ENCODE measurements at regions not wholly inside any gene's neighbourhood (a gene's known extent, or its start where the extent isn't known, plus 50 kb on each side); places are given as distances from the start of the nearest gene placed in this dataset.

DNA sequence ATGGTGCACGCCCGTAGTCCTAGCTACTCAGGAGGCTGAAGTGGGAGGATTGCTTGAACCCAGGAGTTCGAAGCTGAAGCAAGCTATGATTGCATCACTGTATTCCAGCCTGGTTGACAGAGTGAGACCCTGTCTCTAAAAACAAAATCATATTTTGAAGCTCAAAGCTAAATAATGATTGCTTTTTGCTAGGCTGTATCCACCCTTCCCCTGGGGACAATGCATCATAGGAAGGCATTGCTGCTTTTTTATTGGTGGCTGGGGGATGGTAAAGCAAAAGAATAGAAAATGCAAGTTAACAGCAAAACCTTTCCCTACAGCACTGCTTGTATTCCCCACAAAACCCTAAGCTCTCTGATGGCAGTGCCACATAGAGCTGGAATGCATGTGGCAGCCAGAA lies 107.5 kb upstream of the WAC start:
- WGBS (ENCODE audit: low lambda C conversion rate), result 33% methylated on average over 3 of the region's 3 CpGs
- in situ Hi-C loops (cut with HindIII; ENCODE audit: extremely low pct_ligation_motif_present, low pct_unique_long_range_greater_than_20kb) (no loop called here), intact Hi-C loops (cut with micrococcal nuclease; ENCODE audit: unreplicated experiment) (no loop called here)
- ATAC-seq (no peak), DNase-seq (ENCODE audit: low spot score) (no peak), FAIRE-seq (no peak)
- Histone ChIP-seq H3K27me3 (ENCODE audit: control insufficient read depth in 1 of 2, insufficient read depth in 2 of 2, low read length in 2 of 2) (no peaks in the 10 kb centered on the region), H3K4me3 (replicated peaks in 1 of 3; ENCODE audit: insufficient read depth in 1 of 3, low read depth in 2 of 3, low read length in 3 of 3) (no peak overlapping the region), H2AFZ (ENCODE audit: low read length) (no peak overlapping the region), H3K4me1 (ENCODE audit: insufficient read depth, low read length) (peaks cover 11% of the 10 kb centered on the region), H4K20me1 (ENCODE audit: insufficient read depth, low read length) (no peaks in the 10 kb centered on the region), H3K4me2 (ENCODE audit: low read depth, low read length) (no peak overlapping the region), H3K79me2 (ENCODE audit: insufficient read depth, low read length) (no peaks in the 10 kb centered on the region), H3K36me3 (replicated peaks in 1 of 2; ENCODE audit: control insufficient read depth in 1 of 2, insufficient read depth in 2 of 2, low read length in 2 of 2) (no peaks in the 10 kb centered on the region), H3K27ac (ENCODE audit: extremely low read length, insufficient read depth, low read length) (no peak overlapping the region), H3K9me3 (ENCODE audit: low read length) (no peaks in the 10 kb centered on the region), H3K9ac (ENCODE audit: insufficient read depth, low read depth, low read length) (no peak overlapping the region)
- CTCF ChIA-PET (ENCODE audit: low intra/inter-chr PET ratio, low total read pairs), result no interaction called here
- BruUV-seq (replicated peaks), result no TSS peak
- POLR2A ChIA-PET, result no interaction called here
- no peak for TF ChIP-seq ZNF501 (CRISPR knock-in tag; IDR thresholded peaks at IDR 0.05)
- no peak for TF ChIP-seq ZNF781 (CRISPR knock-in tag; IDR thresholded peaks at IDR 0.05; ENCODE audit: borderline replicate concordance, not compliant biosample characterization)
- TF ChIP-seq TAF1 (CRISPR knock-in tag; IDR thresholded peaks at IDR 0.05), result no peak
- no peak for TF ChIP-seq AHDC1 (CRISPR knock-in tag; IDR thresholded peaks at IDR 0.05; ENCODE audit: borderline replicate concordance)
- no peak for TF ChIP-seq NFYB (CRISPR knock-in tag; IDR thresholded peaks at IDR 0.05)
- no peak for TF ChIP-seq ZXDC (CRISPR knock-in tag; IDR thresholded peaks at IDR 0.05)
- no peak for TF ChIP-seq ZNF367 (CRISPR knock-in tag; IDR thresholded peaks at IDR 0.05; ENCODE audit: borderline replicate concordance)
- TF ChIP-seq, protein P1, sequence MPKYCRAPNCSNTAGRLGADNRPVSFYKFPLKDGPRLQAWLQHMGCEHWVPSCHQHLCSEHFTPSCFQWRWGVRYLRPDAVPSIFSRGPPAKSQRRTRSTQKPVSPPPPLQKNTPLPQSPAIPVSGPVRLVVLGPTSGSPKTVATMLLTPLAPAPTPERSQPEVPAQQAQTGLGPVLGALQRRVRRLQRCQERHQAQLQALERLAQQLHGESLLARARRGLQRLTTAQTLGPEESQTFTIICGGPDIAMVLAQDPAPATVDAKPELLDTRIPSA (CRISPR knock-in tag; IDR thresholded peaks at IDR 0.05; ENCODE audit: borderline replicate concordance), result no peak
- TF ChIP-seq, protein P2, sequence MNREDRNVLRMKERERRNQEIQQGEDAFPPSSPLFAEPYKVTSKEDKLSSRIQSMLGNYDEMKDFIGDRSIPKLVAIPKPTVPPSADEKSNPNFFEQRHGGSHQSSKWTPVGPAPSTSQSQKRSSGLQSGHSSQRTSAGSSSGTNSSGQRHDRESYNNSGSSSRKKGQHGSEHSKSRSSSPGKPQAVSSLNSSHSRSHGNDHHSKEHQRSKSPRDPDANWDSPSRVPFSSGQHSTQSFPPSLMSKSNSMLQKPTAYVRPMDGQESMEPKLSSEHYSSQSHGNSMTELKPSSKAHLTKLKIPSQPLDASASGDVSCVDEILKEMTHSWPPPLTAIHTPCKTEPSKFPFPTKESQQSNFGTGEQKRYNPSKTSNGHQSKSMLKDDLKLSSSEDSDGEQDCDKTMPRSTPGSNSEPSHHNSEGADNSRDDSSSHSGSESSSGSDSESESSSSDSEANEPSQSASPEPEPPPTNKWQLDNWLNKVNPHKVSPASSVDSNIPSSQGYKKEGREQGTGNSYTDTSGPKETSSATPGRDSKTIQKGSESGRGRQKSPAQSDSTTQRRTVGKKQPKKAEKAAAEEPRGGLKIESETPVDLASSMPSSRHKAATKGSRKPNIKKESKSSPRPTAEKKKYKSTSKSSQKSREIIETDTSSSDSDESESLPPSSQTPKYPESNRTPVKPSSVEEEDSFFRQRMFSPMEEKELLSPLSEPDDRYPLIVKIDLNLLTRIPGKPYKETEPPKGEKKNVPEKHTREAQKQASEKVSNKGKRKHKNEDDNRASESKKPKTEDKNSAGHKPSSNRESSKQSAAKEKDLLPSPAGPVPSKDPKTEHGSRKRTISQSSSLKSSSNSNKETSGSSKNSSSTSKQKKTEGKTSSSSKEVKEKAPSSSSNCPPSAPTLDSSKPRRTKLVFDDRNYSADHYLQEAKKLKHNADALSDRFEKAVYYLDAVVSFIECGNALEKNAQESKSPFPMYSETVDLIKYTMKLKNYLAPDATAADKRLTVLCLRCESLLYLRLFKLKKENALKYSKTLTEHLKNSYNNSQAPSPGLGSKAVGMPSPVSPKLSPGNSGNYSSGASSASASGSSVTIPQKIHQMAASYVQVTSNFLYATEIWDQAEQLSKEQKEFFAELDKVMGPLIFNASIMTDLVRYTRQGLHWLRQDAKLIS (CRISPR knock-in tag; IDR thresholded peaks at IDR 0.05), result no peak
- TF ChIP-seq TGIF2 (CRISPR knock-in tag; IDR thresholded peaks at IDR 0.05), result no peak
- no peak for TF ChIP-seq ATAD3A (CRISPR knock-in tag; IDR thresholded peaks at IDR 0.05)
- TF ChIP-seq TRIM24 (CRISPR knock-in tag; IDR thresholded peaks at IDR 0.05), result no peak

All from HepG2 (cell line).